Endothelial cell of umbilical vein (primary cell): ENCODE measurements at regions not wholly inside any gene's neighbourhood (a gene's known extent, or its start where the extent isn't known, plus 50 kb on each side); places are given as distances from the start of the nearest gene placed in this dataset.

Source experiments
- BruUV-seq: library from RNA; stranded (reverse); fragments of 400-500 nt; replicated peaks from 2 replicates; lab custom pipeline; 2021; lab: Mats Ljungman, UMichigan
- CTCF ChIA-PET: fragments of 300-600, 350-600 bp; sonication (Branson Sonifier 250); formaldehyde crosslinking; loops from one replicate; lab custom pipeline; 2021; ENCODE audit warnings: antibody characterized with exemption, inconsistent platforms; lab: Charles Lee
- POLR2A ChIA-PET: fragments of 300-600, 350-600 bp; sonication (Branson Sonifier 250); formaldehyde crosslinking; loops from one replicate; lab custom pipeline; 2021; ENCODE audit warnings: antibody characterized with exemption, inconsistent platforms; lab: Charles Lee
- DNase-seq: peaks from one replicate; pipeline ENCODE4 v3.0.0-alpha.2; 2011; ENCODE audit warnings: low read depth, low spot score
- FAIRE-seq: peaks from 2 replicates; lab custom pipeline; 2011; peaks lifted over from hg19 to GRCh38; lab: Jason Lieb, UNC
- H2AFZ ChIP-seq: 2 replicates; pipeline ENCODE4 v1.6.0; 2012; ENCODE audit warnings: low read depth, low read length, control low read depth, inconsistent platforms
- H3K27ac ChIP-seq: 2 replicates; pipeline ENCODE4 v1.5.1; 2011; ENCODE audit warnings: low read depth, mild to moderate bottlenecking, control low read depth, low read length, moderate library complexity; ENCODE audit not compliant: insufficient read depth
- H3K27me3 ChIP-seq, 2 experiments: 2 replicates each; pipeline versions ENCODE4 v1.6.0 to v1.6.1; 2011; ENCODE audit warnings: low read length in 2 of 2, mixed read lengths in 1 of 2; ENCODE audit not compliant: control insufficient read depth in 2 of 2, insufficient read depth in 2 of 2
- H3K36me3 ChIP-seq, 2 experiments: 2 replicates in 1 of 2; 3 replicates in 1 of 2; pipeline ENCODE4 v1.5.1; 2011; ENCODE audit warnings: low read length in 2 of 2, mild to moderate bottlenecking in 1 of 2, moderate library complexity in 1 of 2; ENCODE audit not compliant: control insufficient read depth in 2 of 2, insufficient read depth in 2 of 2; ENCODE audit errors: extremely low read depth in 1 of 2
- H3K4me1 ChIP-seq: 3 replicates; pipeline ENCODE4 v1.5.1; 2011; ENCODE audit warnings: mild to moderate bottlenecking, low read length; ENCODE audit not compliant: control insufficient read depth, insufficient read depth; ENCODE audit errors: extremely low read depth
- H3K4me2 ChIP-seq: 2 replicates; pipeline ENCODE4 v1.6.1; 2011; ENCODE audit warnings: low read length, control low read depth, mixed read lengths; ENCODE audit not compliant: insufficient read depth
- H3K4me3 ChIP-seq, 3 experiments: fragments of 200-600 bp in 1 of 3; sonication (generic), shearing (Covaris generic) in 1 of 3; replicated peaks in 1 of 3; 2 replicates each; pipeline ENCODE4 v1.5.1; 2011 to 2016; ENCODE audit warnings: control low read depth in 3 of 3, low read length in 3 of 3, mild to moderate bottlenecking in 2 of 3, inconsistent platforms in 1 of 3, low read depth in 1 of 3, moderate library complexity in 1 of 3; ENCODE audit not compliant: insufficient read depth in 1 of 3
- H3K79me2 ChIP-seq: 2 replicates; pipeline ENCODE4 v1.6.0; 2012; ENCODE audit warnings: low read length, inconsistent platforms; ENCODE audit not compliant: control insufficient read depth, insufficient read depth
- H3K9ac ChIP-seq: replicated peaks from 2 replicates; pipeline ENCODE3; 2011; ENCODE audit warnings: low read length, control low read depth; ENCODE audit not compliant: insufficient read depth; ENCODE audit errors: extremely low read depth
- H3K9me1 ChIP-seq: replicated peaks from 3 replicates; pipeline ENCODE4 v1.6.0; 2011; ENCODE audit warnings: mild to moderate bottlenecking, low read length; ENCODE audit not compliant: control insufficient read depth, insufficient read depth; ENCODE audit errors: extremely low read depth
- H3K9me3 ChIP-seq: replicated peaks from 2 replicates; pipeline ENCODE4 v1.5.1; 2012; ENCODE audit warnings: low read length, inconsistent platforms; ENCODE audit not compliant: control insufficient read depth, insufficient read depth
- H4K20me1 ChIP-seq: replicated peaks from 2 replicates; pipeline ENCODE3; 2011; ENCODE audit warnings: mild to moderate bottlenecking, low read length; ENCODE audit not compliant: control insufficient read depth, insufficient read depth; ENCODE audit errors: extremely low read depth
- CTCF ChIP-seq, 2 donors: IDR thresholded peaks; 1 replicate in 1 of 2; 2 replicates in 1 of 2; pipeline ENCODE4 v1.5.1; 2011; ENCODE audit warnings: low read length in 2 of 2, mild to moderate bottlenecking in 2 of 2, moderate library complexity in 2 of 2, control low read depth in 1 of 2, inconsistent platforms in 1 of 2, low read depth in 1 of 2; ENCODE audit not compliant: insufficient read depth in 1 of 2; ENCODE audit errors: extremely low read depth in 1 of 2
- EZH2 ChIP-seq: IDR thresholded peaks from 2 replicates; pipeline ENCODE4 v1.6.1; 2012; ENCODE audit warnings: borderline replicate concordance, low read depth, mild to moderate bottlenecking, moderate library complexity, low read length, inconsistent platforms; ENCODE audit not compliant: severe bottlenecking
- FOS ChIP-seq: IDR thresholded peaks from 2 replicates; pipeline ENCODE4 v1.6.1; 2011; ENCODE audit warnings: mild to moderate bottlenecking, low read length, moderate library complexity, borderline replicate concordance; ENCODE audit not compliant: insufficient read depth
- GATA2 ChIP-seq: IDR thresholded peaks from 2 replicates; pipeline ENCODE4 v1.7.0; 2011; ENCODE audit warnings: low read depth, mild to moderate bottlenecking, moderate library complexity, mixed read lengths, low read length; ENCODE audit not compliant: insufficient read length, insufficient read depth
- JUN ChIP-seq: IDR thresholded peaks from 2 replicates; pipeline ENCODE4 v1.6.1; 2011; ENCODE audit warnings: borderline replicate concordance, low read depth; ENCODE audit not compliant: insufficient read length, insufficient read depth
- MYC ChIP-seq: IDR thresholded peaks from one replicate; pipeline ENCODE4 v1.6.1; 2011; ENCODE audit warnings: mild to moderate bottlenecking, low read depth, low read length
- POLR2A ChIP-seq: IDR thresholded peaks from 2 replicates; pipeline ENCODE4 v1.6.1; 2012; ENCODE audit warnings: low read depth, mild to moderate bottlenecking, control low read depth, low read length
- POLR2AphosphoS5 ChIP-seq: IDR thresholded peaks from 2 replicates; pipeline ENCODE4 v1.6.1; 2012; ENCODE audit warnings: low read depth, mild to moderate bottlenecking, control low read depth, low read length, moderate library complexity; ENCODE audit not compliant: insufficient read depth
- dilution Hi-C: fragments of 300-500 bp; cut with MboI; formaldehyde crosslinking; loops from one replicate; pipeline ENCODE4 v1.15.0; 2019; ENCODE audit warnings: low sequenced_read_pairs; ENCODE audit not compliant: extremely low pct_ligation_motif_present
- intact Hi-C: fragments of 100-400 bp; cut with micrococcal nuclease; formaldehyde crosslinking; loops from one replicate; pipeline ENCODE4 v1.10.0; 2022
- TF ChIP-seq, protein P1 (sequence below): IDR thresholded peaks from 2 replicates; pipeline ENCODE4 v1.6.1; 2011; ENCODE audit not compliant: insufficient read depth, insufficient read length

GRCh38 chr12:30072824-30073223, 289.1 kb upstream of the TMTC1 start:
- no peaks in the 10 kb centered on the region for H4K20me1 ChIP-seq
- H3K79me2 ChIP-seq, result no peaks in the 10 kb centered on the region
- no peak overlapping the region for H3K27ac ChIP-seq
- intact Hi-C loops (no loop called here), dilution Hi-C loops (no loop called here)
- H3K36me3 ChIP-seq, result no peaks in the 10 kb centered on the region
- no peak overlapping the region for H3K9ac ChIP-seq
- DNase-seq (no peak), FAIRE-seq (no peak)
- BruUV-seq, result no TSS peak
- no peak for TF ChIP-seq MYC
- TF ChIP-seq, protein P1, sequence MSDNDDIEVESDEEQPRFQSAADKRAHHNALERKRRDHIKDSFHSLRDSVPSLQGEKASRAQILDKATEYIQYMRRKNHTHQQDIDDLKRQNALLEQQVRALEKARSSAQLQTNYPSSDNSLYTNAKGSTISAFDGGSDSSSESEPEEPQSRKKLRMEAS, result no peak
- no peak for TF ChIP-seq POLR2A
- no peak for TF ChIP-seq POLR2AphosphoS5
- TF ChIP-seq GATA2, result no peak
- no peak for TF ChIP-seq EZH2
- no peak for TF ChIP-seq JUN
- no peak for TF ChIP-seq CTCF (IDR thresholded peaks at IDR 0.05; ENCODE audit: extremely low read depth in 1 of 2, insufficient read depth in 1 of 2, low read depth in 1 of 2, low read length in 2 of 2)
- no peak for TF ChIP-seq FOS
- H3K4me1 ChIP-seq, result no peaks in the 10 kb centered on the region
- ChIA-PET CTCF (no interaction called here), POLR2A (no interaction called here)
- H3K4me3 ChIP-seq, result no peak overlapping the region
- no peaks in the 10 kb centered on the region for H3K27me3 ChIP-seq
- H3K9me1 ChIP-seq, result no peaks in the 10 kb centered on the region
- H3K4me2 ChIP-seq, result no peak overlapping the region
- H3K9me3 ChIP-seq, result no peaks in the 10 kb centered on the region
- no peak overlapping the region for H2AFZ ChIP-seq
